ENCODE measurements at regions not wholly inside any gene's neighbourhood (a gene's known extent, or its start where the extent isn't known, plus 50 kb on each side); places are given as distances from the start of the nearest gene placed in this dataset.

- TF ChIP-seq YY1 (IDR thresholded peaks at IDR 0.05; ENCODE audit: insufficient read depth, insufficient read length) (no peak), ZNF274 (IDR thresholded peaks at IDR 0.05; ENCODE audit: low read depth, low read length) (no peak), SUZ12 (IDR thresholded peaks at IDR 0.05; ENCODE audit: extremely low read depth, insufficient read depth, insufficient read length) (no peak)
Observed at GRCh38 chr9:100884518-100884917, 144.0 kb upstream of the PLPPR1 start.
